ENCODE measurements at regions not wholly inside any gene's neighbourhood (a gene's known extent, or its start where the extent isn't known, plus 50 kb on each side); places are given as distances from the start of the nearest gene placed in this dataset.
"Not testable (repeated sequence)": the region's sequence is repeated elsewhere in the genome, so short reads cannot be mapped to it uniquely, and the experiment has no call there.

DNA sequence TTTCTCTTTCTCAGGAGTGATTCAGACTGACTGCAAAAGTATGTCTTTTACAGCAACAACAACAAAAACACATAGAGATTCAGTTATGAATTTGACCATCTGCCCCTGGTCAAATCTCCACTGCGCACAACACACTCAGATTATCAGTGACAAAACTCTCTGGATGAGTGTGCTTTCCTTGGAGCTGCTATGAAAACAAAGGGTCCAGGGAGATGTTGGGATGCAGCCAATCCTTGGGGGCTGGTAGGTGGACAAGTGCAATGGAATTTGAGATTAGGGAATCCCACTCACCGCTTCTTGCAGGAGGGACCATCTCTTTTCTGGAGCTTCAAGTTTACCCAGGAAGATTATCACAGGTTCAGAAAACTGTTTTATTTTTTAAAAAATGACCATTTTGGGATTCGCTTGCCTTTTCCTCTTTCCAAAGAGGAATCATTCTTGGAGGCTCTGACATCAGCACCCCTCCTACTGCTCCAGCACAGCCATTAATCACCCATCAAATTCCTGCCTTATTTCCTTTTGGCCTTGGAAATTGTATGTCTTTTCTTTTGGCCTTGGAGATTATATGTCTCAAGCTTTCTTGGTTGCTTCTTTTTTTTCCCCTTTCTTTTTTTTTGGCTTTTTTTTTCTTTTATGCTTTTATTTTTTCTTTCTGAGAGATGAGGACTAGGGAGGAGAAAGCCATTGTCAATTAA lies 311.8 kb downstream of the TSHZ3 start:
- DNase-seq (ENCODE audit: low read depth): no peak

DNA sequence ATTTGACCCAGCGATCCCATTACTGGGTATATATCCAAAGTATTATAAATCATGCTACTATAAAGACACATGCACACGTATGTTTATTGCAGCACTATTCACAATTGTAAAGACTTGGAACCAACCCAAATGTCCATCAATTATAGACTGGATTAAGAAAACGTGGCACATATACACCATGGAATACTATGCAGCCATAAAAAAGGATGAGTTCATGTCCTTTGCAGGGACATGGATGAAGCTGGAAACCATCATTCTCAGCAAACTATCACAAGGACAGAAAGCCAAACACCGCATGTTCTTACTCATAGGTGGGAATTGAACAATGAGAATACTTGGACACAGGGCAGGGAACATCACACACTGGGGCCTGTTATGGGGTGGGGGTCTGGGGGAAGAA lies 317.8 kb downstream of the TSHZ3 start:
- not testable (repeated sequence) for DNase-seq (ENCODE audit: low read depth)

DNA sequence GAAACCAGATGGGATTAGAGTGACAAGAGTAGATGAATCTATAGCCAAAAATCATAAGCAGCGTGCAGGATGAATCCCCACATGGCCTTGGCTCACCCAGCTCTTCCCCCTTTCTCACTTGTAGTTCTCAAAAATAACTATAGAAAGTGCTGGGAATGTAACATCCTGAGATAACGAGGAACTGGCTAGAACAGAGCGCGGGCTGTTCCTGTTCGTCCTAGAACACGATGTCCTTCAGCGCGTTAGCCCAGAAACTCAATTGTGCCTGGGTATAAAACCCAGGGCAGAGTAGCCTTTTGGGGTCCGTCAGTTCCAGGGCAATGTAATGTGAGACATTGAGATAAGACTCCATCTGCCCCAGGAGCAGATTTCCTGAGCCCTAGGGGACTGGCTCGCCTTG lies 326.2 kb downstream of the TSHZ3 start:
- DNase-seq (ENCODE audit: low read depth): no peak

DNA sequence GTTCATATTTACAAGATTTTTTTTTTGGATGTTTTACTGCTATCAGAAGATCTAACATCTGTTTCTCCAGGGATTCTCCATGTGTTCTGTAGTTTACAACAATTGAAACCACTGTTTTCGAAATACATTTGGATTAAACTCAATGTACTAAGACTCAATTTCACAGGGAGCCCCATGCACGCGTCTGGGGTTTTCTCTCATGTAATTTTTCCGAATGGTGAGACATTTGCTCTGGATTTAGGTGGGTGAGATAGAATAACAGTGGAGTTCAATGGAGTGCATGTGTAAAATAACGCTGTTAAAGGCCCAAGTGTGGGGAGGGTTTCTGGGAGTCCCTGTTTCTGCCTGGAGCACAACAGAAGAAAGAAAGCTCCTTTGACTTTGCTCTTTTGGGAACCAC lies 330.3 kb downstream of the TSHZ3 start:
- no peak for DNase-seq (ENCODE audit: low read depth)

DNA sequence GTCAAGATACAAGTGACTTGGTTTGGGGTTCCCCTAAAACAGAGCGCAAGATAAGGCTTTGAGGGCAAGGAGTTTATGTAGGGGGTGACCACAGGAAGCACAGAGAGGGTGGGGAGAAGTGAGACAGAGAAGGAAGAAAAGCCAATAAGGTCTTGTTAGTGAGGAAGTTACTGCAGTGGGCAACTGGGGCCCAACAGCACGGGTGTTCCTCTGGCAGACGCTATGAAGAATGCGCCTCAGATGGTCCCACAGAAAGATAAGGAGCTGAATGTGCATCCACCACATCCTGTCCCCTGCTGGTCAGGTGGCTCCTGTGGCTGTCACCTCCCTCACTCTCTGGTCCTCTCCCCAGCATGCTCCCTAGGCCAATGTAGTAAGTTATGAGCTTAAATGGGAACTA lies 333.5 kb downstream of the TSHZ3 start:
- no peak for DNase-seq (ENCODE audit: low read depth)

DNA sequence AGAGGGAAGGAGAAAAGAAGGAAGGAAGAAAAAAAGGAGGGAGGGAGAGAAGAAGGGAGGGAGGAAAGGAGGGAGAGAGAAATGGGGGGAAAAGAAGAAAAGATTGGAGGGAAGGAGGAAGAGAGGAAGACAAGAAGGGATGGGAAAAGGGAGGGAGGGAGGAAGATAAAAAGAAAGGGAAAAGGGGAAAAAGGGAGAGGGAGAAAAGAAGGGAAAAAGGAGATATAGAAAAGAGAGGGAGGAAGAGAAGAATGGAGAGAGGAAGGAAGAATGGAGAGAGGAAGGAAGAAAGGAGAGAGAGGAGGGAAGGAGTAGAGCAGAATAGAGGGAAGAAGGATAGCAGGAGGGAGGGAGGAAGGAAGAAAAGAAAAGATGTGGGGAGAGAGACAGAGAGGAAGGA lies 334.6 kb downstream of the TSHZ3 start:
- DNase-seq (ENCODE audit: low read depth): no peak

DNA sequence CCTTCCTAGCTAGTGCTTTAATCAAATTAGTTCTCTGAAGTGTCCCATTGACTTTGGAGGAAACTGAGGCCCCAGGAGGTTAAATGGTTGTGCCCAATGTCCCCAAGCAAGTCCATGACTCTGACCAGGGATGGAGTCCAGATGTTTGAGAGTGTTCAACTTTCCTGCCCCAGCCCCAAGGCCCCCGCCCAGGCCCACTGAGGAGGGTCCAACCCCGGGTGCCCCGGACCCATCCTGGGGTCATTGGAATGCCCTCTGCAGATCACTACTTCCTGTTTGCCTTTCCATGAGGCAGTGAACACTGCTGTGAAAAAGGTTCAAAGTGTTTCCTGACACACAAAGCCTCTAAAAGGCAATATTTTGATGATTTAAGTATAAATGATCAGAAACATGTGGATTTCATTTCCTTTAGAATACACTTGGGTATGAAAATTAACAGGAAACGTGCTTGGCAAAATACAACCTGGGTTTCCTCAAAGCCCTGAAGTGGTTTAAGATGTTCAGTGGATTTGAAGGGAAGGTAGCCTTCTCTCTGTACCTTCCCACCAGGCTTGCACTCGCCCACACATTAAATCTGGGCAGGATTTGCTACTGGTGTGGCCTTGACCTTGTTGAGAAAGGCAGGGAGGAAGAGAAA lies 335.7 kb downstream of the TSHZ3 start:
- no peak for DNase-seq (ENCODE audit: low read depth)

DNA sequence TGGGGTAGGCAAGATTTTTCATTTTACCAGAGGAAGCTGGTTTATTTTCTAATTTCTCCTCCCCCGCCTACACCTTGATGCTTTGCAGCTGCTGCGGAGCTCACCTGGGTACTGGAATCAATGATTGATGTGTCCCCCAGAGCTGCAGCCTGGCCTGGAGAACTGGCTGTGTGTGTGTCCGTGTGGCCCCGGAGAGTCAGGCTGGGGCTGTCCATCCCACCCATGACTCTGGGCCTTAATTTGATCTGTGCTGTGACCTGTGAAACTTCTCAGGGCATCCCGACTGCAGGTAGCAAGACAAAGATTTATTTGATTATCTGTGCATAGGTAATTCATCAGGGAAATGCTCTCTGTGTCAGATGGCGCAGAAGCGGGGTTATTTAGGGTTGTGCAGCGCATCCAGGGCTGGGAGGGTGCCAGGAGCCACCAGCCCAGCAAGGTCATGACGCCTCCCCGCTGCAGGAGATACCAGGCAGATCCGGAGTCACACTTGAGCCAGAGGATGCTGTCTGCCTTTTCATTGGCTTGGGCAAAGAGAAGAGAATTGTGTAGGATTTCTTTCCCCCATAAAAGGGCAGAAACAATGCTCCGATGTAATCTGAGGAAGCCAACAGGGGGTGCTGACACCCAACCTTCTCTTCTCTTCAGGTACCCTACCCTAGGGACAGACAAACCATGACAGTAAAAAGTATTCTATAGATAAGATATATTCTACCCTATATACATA lies 346.6 kb downstream of the TSHZ3 start:
- no peak for DNase-seq (ENCODE audit: low read depth)

DNA sequence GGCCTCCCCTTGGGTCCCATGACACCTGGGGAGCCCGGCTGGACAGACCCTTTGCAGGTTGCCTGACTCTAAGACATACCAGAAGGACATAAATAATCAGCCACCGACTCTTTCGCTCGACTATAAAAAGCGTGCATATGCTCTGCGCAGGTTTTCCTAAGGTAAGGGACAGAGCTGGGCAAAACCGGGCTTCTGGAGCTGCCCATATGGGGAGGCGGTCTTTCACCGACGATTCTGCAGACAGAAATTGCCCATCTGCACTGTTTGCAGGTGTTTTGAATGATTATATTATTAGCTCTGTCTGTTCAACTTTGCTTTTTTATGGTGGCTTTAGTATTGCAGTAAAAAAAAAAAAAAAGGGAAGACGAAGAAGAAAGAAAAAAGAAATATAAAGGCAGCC lies 347.2 kb downstream of the TSHZ3 start:
- DNase-seq (ENCODE audit: low read depth): no peak

DNA sequence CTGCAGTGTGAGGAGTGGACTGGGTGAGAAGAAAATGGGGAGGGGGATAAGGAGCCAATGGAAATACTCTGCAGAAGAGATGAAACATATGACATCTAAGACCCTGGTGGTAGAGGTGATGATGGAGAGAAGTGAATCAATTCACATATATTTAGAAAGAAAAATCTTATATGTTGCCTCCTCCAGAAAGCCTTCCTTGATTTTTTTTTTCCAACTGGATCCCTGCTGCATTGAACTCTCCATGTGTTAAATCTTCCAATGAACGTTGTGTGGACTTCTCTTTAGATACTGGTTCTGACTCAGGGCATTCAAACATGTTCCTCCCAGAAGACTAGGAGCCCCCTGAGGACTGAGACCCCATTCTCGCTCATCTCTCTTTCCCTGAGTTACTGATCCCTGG lies 348.3 kb downstream of the TSHZ3 start:
- DNase-seq (ENCODE audit: low read depth): no peak

DNA sequence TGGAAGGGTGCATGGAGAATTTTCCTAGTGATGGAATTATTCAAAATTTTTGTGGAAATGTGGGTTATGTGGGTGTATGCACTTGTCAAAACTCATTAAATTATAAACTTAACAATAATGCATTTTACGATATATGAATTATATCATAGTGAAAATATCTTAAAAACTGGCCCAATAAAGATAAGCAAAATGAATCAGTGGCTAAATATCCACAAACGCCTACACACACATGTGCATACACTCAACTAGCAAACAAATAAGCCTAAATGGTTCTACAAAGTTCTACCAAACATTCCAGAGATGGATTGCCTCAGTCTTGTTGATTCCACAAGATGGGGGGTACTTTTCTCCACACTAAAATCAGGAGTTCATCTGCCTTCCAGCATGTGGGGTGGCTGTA lies 349.5 kb downstream of the TSHZ3 start:
- DNase-seq (ENCODE audit: low read depth): no peak

DNA sequence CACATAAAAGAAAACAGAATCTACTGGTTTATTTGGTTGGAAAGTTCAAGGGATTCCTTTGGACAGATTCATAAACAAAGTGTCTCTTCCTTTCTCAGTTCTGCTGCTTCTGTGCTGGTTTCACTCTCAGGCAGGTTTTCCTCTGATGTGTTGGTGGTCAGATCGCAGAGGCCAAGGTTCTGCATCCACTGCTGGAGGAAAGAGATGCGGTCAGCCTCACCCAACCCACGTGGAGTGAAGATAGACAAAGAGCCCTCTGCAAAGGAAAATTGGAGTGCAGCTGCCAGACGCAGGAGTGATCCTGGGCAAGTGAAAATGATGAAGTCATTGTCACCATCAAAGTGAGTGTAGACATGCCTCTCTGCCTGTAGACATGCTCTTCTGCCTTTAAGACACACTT lies 352.0 kb downstream of the TSHZ3 start:
- no peak for DNase-seq (ENCODE audit: low read depth)

DNA sequence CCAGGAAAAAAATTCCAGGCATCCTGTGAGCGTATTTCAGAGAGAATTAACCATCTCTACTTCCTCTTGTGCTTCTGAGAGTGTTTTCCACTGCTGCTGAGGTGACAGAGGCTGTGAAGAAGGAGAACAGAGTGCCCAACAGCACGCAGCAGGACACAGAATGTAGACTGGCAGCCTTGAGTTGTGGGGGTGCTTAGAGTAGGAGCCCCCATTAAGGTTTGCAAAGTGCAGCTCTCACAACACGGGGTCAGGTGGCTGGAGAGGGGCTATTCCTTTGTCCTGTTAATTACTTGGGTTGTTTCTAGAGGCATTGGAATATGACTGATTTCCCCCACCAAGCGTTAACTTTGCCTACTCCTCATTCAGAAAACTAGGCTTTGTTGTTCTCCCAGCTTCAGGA lies 370.6 kb downstream of the TSHZ3 start:
- DNase-seq (ENCODE audit: low read depth): no peak

DNA sequence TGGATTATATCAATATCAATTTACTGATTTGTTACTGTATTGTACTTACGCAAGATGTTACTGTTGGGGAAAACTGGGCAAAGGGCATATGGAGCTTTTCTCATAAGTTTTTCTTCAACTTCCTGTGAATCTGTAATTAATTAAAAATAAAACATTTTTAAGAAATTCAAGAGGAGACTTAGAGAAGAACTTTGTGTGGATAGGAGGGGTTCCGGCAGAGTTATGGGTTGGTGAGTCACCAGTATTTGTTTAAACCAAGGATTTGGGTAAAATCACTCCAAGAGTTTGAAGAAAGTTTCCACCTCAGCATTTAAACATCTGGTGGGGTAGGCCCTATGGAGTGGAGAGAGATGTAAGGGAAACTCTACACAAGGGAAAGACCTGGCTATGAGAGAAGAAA lies 379.6 kb downstream of the TSHZ3 start:
- DNase-seq (ENCODE audit: low read depth): no peak

DNA sequence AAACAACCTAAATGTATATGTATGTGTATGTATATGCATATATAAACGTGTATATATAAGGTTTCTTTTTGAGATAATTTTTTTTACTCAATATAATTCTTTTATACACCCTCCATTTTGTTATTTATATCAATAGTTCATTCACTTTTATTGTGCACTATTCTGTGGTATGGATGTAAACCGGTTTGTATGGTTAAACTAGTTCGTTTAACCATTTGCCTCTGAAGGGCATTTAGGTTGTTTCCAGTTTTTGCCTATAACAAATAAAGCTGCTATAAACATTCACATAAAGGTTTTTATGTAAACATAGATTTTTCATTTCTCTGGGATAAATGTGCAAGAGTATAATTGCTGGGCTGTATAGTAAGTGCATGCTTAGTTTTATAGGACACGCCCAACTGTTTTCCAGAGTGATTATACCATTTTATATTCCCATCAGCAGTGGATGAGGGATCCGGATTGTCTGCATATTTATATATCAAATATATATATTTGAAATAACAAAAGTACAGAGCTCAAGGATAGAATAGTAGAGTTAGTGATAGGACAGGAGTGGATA lies 380.3 kb downstream of the TSHZ3 start:
- DNase-seq (ENCODE audit: low read depth): no peak

DNA sequence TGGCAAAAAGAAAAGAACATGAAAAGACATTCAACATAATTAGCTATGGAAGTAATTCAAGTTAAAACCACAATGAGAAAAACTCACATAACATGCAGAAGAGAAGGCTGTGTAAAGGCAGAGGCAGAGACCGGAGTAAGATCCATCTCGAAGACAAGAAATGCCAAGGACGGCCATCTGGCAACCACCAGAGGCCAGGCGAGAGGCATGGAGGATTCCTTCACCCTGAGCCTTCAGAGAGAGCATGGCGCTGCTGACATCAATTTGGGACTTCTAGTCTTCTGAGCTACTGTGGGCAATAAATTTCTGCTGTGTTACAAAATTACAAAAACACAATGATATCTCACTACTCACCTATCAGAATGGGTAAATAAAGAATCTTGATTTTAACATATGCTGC lies 381.0 kb downstream of the TSHZ3 start:
- DNase-seq (ENCODE audit: low read depth): no peak

DNA sequence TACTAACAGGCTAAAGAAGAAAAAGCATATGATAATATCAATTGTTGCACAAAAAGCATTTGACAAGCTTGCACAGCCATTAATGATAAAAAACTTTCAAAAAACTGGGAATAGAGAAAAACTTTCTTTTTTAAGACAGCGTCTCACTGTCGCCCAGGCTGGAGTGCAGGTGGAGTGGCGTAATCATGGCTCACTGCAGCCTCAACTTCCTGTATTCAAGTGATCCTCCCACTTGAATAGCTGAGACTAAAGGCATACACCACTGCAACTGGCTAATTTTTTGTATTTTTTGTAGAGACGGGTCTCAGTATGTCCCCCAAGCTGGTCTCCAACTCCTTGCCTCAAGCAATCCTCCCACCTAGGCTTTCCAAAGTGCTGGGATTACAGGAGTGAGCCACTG lies 382.8 kb downstream of the TSHZ3 start:
- no peak for DNase-seq (ENCODE audit: low read depth)

DNA sequence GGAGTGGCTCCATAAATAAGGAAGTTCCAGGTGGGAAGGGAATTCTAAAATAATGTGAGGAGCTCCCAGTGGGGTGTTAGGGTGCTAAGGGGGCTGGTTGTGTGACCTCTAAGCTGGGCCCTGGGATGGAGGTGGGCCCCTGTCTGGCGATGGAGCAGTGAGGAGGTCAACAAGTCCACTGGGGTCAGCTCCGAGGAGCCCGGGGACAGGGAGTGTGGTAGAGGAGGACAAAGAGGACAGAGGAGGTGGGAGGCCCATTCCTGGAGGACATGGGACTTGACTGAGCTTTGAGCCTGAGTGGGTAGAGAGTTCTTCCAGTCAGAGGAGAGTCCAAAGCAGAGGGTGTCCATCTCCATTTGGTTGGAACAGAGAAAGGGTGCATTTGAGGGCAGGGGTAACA lies 390.2 kb downstream of the TSHZ3 start:
- no peak for DNase-seq (ENCODE audit: low read depth)

DNA sequence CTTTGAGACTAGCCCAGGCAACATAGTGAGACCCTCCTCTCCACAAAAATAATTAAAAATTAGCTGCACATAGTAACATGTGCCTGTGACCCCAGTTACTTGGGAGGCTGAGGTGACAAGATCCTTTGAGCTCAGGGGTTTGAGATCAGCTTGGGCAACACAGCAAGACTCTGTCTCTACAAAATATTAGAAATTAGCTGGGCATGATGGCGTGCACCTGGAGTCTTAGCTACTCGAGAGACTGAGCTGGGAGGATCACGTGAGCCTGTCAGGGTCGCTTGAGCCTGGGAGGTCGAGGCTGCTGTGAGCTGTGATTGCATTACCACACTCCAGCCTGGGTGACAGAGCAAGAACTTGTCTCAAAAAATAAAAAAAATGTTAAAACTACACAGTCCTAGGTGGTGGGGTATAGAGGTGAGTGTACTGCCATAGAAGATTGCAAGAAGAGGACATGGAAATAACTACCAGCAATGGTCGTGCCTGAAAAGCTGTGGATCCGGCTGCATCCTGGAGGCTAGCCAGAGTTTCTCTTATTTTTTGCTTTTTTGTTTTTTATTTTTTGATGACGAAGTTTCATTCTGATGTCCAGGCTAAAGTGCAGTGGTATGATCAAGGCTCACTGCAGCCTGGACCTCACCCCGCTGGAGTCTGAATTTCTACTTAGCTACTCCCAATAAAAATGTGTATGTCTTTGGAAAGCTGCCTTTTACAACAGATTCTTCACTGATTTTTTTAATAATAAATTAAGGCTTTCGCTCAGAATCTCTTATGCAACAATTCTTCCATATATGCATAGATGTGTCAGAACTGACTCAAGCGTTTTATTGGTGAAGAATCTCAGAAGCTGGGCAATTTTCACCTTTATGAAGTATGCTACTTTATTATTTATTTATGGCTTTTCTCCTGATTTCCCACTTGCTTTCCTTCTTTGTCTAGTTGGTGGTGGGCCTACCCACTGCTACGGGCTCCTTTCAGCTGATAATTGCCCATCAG lies 393.8 kb downstream of the TSHZ3 start:
- DNase-seq (ENCODE audit: low read depth): no peak

DNA sequence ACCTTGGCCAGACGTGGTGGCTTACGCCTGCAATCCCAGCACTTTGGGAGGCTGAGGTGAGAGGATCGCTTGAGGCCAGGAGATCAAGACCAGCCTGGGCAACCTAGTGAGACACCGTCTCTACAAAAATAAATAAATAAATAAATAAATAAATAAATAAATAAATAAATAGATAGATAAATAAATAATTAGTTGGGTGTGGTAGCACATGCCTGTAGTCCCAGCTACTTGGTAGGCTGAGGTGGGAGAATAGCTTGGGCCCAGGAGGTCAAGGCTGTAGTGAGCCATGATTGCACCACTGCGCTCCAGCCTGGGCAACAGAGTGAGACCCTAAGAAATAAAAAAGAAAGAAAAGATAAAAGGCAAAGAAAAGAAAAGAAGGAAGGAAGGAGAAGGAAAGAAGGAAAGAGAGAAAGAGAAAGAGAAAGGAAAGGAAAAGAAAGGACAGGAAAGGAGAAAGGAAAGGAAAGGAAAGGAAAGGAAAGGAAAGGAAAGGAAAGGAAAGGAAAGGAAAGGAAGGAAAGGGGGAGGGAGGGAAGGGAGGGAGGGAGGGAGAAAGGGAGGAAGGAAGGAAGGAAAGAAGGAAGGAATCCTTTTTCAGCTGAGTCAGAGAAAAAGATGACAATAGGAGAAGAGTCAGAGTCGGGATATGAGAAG lies 404.8 kb downstream of the TSHZ3 start:
- not testable (repeated sequence) for DNase-seq (ENCODE audit: low read depth)

DNA sequence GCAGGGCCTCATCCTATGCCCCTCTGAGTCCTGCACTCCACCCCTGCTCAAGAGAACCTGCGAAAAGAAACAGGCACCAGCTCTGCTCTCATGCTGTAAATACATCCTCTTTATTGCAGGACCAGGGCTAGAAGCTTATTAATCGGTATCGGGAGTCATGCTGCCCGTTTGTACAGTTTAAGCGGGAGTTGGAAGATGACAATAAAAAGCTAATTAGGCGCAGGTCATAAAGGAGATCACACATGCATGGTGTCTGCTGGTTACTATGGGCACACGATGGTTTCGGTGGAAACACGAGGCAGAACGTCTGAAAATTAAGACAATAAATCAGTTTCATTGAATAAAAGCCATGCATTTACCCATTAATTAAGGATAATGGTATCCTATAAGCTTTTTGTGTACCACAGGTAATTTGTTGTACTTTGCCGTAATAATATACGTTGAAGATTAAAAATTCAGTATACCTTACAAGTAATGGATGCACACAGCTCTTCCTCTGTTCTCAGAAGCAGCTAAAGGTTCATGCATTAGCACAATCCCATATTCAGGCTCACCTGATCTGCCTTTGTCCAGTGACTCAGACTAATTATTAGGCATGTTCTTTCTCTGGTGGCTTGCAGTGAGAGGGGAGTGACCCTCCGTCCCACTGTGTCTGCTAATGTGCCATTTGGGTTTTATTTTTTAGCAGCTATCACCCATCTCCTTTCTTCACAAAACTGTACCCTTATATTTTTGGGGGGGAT lies 406.0 kb downstream of the TSHZ3 start:
- DNase-seq (ENCODE audit: low read depth): no peak
